ENCODE measurements at regions not wholly inside any gene's neighbourhood (a gene's known extent, or its start where the extent isn't known, plus 50 kb on each side); places are given as distances from the start of the nearest gene placed in this dataset.

DNA sequence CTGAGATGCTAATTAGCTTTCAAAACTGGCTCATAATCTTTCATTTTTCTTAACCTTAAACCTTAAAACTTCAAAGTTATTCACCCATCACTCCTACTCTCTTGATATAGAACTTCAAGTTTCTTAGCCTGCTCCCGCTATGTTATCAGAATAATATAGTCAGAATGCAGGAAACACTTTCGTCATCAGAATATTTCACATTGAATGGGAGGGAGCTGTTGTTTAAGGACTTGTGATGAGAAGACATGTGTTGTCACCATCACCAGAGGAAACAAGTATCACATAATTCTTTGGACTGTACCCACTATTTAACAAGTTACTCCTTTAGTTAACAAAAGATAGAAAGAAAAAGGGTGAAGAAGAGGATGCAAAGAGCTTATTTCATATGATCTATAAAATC is 65.0 kb upstream of the FNDC3A start:
- in situ Hi-C loops (cut with HindIII; ENCODE audit: extremely low pct_ligation_motif_present, low pct_unique_long_range_greater_than_20kb) (no loop called here), intact Hi-C loops (cut with micrococcal nuclease; ENCODE audit: unreplicated experiment) (no loop called here)
- H2AFZ ChIP-seq (ENCODE audit: low read length): no peak overlapping the region
- no peaks in the 10 kb centered on the region for H3K4me1 ChIP-seq (ENCODE audit: insufficient read depth, low read length)
- H3K9ac ChIP-seq (ENCODE audit: insufficient read depth, low read depth, low read length): no peak overlapping the region
- no peaks in the 10 kb centered on the region for H3K9me3 ChIP-seq (ENCODE audit: low read length)
- ATAC-seq (no peak), FAIRE-seq (no peak), DNase-seq (ENCODE audit: low spot score) (no peak)
- H4K20me1 ChIP-seq (ENCODE audit: insufficient read depth, low read length): no peaks in the 10 kb centered on the region
- H3K79me2 ChIP-seq (ENCODE audit: insufficient read depth, low read length): no peaks in the 10 kb centered on the region
- CTCF ChIA-PET (ENCODE audit: low intra/inter-chr PET ratio, low total read pairs): no interaction called here
- H3K4me2 ChIP-seq (ENCODE audit: low read depth, low read length): no peak overlapping the region
- no TSS peak for BruUV-seq (replicated peaks)
- POLR2A ChIA-PET: no interaction called here
- peaks cover 0 to 11% of the 10 kb centered on the region in 2 experiments; a peak in 2 of 5 replicates for H3K27me3 ChIP-seq (ENCODE audit: control insufficient read depth in 1 of 2, insufficient read depth in 2 of 2, low read length in 2 of 2)
- no peak overlapping the region for H3K4me3 ChIP-seq (replicated peaks in 1 of 3; ENCODE audit: insufficient read depth in 1 of 3, low read depth in 2 of 3, low read length in 3 of 3)
- WGBS (ENCODE audit: low lambda C conversion rate): 17% methylated on average over 2 of the region's 2 CpGs
- no peaks in the 10 kb centered on the region for H3K36me3 ChIP-seq (replicated peaks in 1 of 2; ENCODE audit: control insufficient read depth in 1 of 2, insufficient read depth in 2 of 2, low read length in 2 of 2)
- no peak overlapping the region for H3K27ac ChIP-seq (ENCODE audit: extremely low read length, insufficient read depth, low read length)
- TF ChIP-seq KLF11 (CRISPR knock-in tag; IDR thresholded peaks at IDR 0.05) (no peak), EZH2 (conservative IDR thresholded peaks at IDR 0.05; ENCODE audit: low read depth, low read length) (no peak), IRF2 (CRISPR knock-in tag; IDR thresholded peaks at IDR 0.05) (no peak), ELF1 (CRISPR knock-in tag; IDR thresholded peaks at IDR 0.05) (no peak), PTBP1 (IDR thresholded peaks at IDR 0.05; ENCODE audit: low read depth, low read length, poor library complexity, severe bottlenecking) (no peak), FIP1L1 (IDR thresholded peaks at IDR 0.05; ENCODE audit: borderline replicate concordance, insufficient read depth, low read depth, low read length) (no peak), ZMAT3 (CRISPR knock-in tag; conservative IDR thresholded peaks at IDR 0.05) (no peak)
- TF ChIP-seq, protein P1, sequence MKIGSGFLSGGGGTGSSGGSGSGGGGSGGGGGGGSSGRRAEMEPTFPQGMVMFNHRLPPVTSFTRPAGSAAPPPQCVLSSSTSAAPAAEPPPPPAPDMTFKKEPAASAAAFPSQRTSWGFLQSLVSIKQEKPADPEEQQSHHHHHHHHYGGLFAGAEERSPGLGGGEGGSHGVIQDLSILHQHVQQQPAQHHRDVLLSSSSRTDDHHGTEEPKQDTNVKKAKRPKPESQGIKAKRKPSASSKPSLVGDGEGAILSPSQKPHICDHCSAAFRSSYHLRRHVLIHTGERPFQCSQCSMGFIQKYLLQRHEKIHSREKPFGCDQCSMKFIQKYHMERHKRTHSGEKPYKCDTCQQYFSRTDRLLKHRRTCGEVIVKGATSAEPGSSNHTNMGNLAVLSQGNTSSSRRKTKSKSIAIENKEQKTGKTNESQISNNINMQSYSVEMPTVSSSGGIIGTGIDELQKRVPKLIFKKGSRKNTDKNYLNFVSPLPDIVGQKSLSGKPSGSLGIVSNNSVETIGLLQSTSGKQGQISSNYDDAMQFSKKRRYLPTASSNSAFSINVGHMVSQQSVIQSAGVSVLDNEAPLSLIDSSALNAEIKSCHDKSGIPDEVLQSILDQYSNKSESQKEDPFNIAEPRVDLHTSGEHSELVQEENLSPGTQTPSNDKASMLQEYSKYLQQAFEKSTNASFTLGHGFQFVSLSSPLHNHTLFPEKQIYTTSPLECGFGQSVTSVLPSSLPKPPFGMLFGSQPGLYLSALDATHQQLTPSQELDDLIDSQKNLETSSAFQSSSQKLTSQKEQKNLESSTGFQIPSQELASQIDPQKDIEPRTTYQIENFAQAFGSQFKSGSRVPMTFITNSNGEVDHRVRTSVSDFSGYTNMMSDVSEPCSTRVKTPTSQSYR (CRISPR knock-in tag; IDR thresholded peaks at IDR 0.05; ENCODE audit: borderline replicate concordance): no peak

Measured in HepG2 (cell line).